GM23338 (cell line): ENCODE measurements at regions not wholly inside any gene's neighbourhood (a gene's known extent, or its start where the extent isn't known, plus 50 kb on each side); places are given as distances from the start of the nearest gene placed in this dataset.

Experiments used
- EZH2 ChIP-seq: fragments of 200-600 bp; sonication (generic); IDR thresholded peaks from one replicate; pipeline ENCODE4 v1.8.0; 2017; ENCODE audit warnings: antibody characterized with exemption, mild to moderate bottlenecking, low read depth; ENCODE audit not compliant: unreplicated experiment
- EZH2phosphoT487 ChIP-seq: fragments of 200-600 bp; sonication (generic); IDR thresholded peaks from one replicate; pipeline ENCODE4 v1.8.1; 2018; ENCODE audit warnings: antibody characterized with exemption; ENCODE audit not compliant: unreplicated experiment
- POLR2AphosphoS5 ChIP-seq: IDR thresholded peaks from 2 replicates; pipeline ENCODE4 v1.6.1; 2016; ENCODE audit warnings: antibody characterized with exemption, low read depth
- TF ChIP-seq, protein P1 (sequence below), 2 experiments: fragments of 200-600 bp in 1 of 2; sonication (generic) in 1 of 2; conservative IDR thresholded peaks; 2 replicates each; pipeline versions ENCODE4 v1.5.1 to v1.6.1; 2016 to 2017; ENCODE audit warnings: antibody characterized with exemption in 2 of 2, low read depth in 2 of 2, mild to moderate bottlenecking in 2 of 2, moderate library complexity in 1 of 2
- TF ChIP-seq, protein P2 (sequence below): IDR thresholded peaks from one replicate; pipeline ENCODE4 v1.6.1; 2018; ENCODE audit warnings: antibody characterized with exemption; ENCODE audit not compliant: unreplicated experiment

GRCh38 chr14:97443412-97443811 is 646.2 kb downstream of the VRK1 start:
- TF ChIP-seq, protein P1, sequence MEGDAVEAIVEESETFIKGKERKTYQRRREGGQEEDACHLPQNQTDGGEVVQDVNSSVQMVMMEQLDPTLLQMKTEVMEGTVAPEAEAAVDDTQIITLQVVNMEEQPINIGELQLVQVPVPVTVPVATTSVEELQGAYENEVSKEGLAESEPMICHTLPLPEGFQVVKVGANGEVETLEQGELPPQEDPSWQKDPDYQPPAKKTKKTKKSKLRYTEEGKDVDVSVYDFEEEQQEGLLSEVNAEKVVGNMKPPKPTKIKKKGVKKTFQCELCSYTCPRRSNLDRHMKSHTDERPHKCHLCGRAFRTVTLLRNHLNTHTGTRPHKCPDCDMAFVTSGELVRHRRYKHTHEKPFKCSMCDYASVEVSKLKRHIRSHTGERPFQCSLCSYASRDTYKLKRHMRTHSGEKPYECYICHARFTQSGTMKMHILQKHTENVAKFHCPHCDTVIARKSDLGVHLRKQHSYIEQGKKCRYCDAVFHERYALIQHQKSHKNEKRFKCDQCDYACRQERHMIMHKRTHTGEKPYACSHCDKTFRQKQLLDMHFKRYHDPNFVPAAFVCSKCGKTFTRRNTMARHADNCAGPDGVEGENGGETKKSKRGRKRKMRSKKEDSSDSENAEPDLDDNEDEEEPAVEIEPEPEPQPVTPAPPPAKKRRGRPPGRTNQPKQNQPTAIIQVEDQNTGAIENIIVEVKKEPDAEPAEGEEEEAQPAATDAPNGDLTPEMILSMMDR (conservative IDR thresholded peaks at IDR 0.05; ENCODE audit: low read depth in 2 of 2): no peak
- TF ChIP-seq, protein P2, sequence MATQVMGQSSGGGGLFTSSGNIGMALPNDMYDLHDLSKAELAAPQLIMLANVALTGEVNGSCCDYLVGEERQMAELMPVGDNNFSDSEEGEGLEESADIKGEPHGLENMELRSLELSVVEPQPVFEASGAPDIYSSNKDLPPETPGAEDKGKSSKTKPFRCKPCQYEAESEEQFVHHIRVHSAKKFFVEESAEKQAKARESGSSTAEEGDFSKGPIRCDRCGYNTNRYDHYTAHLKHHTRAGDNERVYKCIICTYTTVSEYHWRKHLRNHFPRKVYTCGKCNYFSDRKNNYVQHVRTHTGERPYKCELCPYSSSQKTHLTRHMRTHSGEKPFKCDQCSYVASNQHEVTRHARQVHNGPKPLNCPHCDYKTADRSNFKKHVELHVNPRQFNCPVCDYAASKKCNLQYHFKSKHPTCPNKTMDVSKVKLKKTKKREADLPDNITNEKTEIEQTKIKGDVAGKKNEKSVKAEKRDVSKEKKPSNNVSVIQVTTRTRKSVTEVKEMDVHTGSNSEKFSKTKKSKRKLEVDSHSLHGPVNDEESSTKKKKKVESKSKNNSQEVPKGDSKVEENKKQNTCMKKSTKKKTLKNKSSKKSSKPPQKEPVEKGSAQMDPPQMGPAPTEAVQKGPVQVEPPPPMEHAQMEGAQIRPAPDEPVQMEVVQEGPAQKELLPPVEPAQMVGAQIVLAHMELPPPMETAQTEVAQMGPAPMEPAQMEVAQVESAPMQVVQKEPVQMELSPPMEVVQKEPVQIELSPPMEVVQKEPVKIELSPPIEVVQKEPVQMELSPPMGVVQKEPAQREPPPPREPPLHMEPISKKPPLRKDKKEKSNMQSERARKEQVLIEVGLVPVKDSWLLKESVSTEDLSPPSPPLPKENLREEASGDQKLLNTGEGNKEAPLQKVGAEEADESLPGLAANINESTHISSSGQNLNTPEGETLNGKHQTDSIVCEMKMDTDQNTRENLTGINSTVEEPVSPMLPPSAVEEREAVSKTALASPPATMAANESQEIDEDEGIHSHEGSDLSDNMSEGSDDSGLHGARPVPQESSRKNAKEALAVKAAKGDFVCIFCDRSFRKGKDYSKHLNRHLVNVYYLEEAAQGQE: no peak
- no peak for TF ChIP-seq POLR2AphosphoS5
- TF ChIP-seq EZH2: no peak
- TF ChIP-seq EZH2phosphoT487: no peak
